B cell (primary cell): ENCODE measurements at regions not wholly inside any gene's neighbourhood (a gene's known extent, or its start where the extent isn't known, plus 50 kb on each side); places are given as distances from the start of the nearest gene placed in this dataset.

Experiments used
- CTCF ChIP-seq: fragments of 200-600 bp; IDR thresholded peaks from one replicate; pipeline ENCODE4 v1.8.0; 2022; ENCODE audit warnings: antibody characterized with exemption, mild to moderate bottlenecking
- EZH2 ChIP-seq: IDR thresholded peaks from 2 replicates; pipeline ENCODE4 v1.6.1; 2012; ENCODE audit warnings: borderline replicate concordance, low read depth, mild to moderate bottlenecking, moderate library complexity, low read length; ENCODE audit not compliant: insufficient read depth, poor library complexity, severe bottlenecking

GRCh38 chr16:59540621-59541020, 806.5 kb upstream of the GOT2 start:
- TF ChIP-seq CTCF = no peak
- TF ChIP-seq EZH2 = no peak
